ENCODE measurements at regions not wholly inside any gene's neighbourhood (a gene's known extent, or its start where the extent isn't known, plus 50 kb on each side); places are given as distances from the start of the nearest gene placed in this dataset.

GRCh38 chrX:39802908-39803307, 294.9 kb downstream of the BCOR start:
- no peak for TF ChIP-seq CTCF (IDR thresholded peaks at IDR 0.05)
- no peak for ATAC-seq
- intact Hi-C loops (cut with micrococcal nuclease), result no loop called here

GRCh38 chrX:39805022-39805421, 292.7 kb downstream of the BCOR start:
- intact Hi-C loops (cut with micrococcal nuclease), result no loop called here
- ChIA-PET POLR2A (no interaction called here), CTCF (interaction anchor here (1.4 to 2.2 kb wide), 2 partner anchors 11 to 75 kb away, joined by 3 to 6 read pairs; no protein-coding TSS in a partner anchor)
- no peak for ATAC-seq
- Mint-ChIP-seq H3K9me3 (peaks cover 3% of the 10 kb centered on the region), H3K27ac (peak overlapping the region; percentile 57), H3K27me3 (no peaks in the 10 kb centered on the region), H3K4me3 (no peak overlapping the region), H3K36me3 (ENCODE audit: low read depth) (no peaks in the 10 kb centered on the region), H3K4me1 (ENCODE audit: low read depth) (peaks cover 11% of the 10 kb centered on the region)
- DNase-seq, result no peak
- TF ChIP-seq CTCF (IDR thresholded peaks at IDR 0.05), result no peak

More at GRCh38 chrX:39802908-39803307, 294.9 kb downstream of the BCOR start:
- no peaks in the 10 kb centered on the region for H3K27me3 Mint-ChIP-seq
- peaks cover 3% of the 10 kb centered on the region for H3K9me3 Mint-ChIP-seq
- H3K4me1 Mint-ChIP-seq (ENCODE audit: low read depth), result peaks cover 11% of the 10 kb centered on the region
- ChIA-PET POLR2A (no interaction called here), CTCF (interaction anchor here (1.2 kb wide), 1 partner anchor 11 kb away, joined by 3 read pairs; no protein-coding TSS in a partner anchor)
- H3K4me3 Mint-ChIP-seq, result no peak overlapping the region
- no peak overlapping the region for H3K27ac Mint-ChIP-seq
- no peaks in the 10 kb centered on the region for H3K36me3 Mint-ChIP-seq (ENCODE audit: low read depth)
- DNase-seq, result no peak

- intact Hi-C loops (cut with micrococcal nuclease), result no loop called here
- Mint-ChIP-seq H3K4me3 (no peak overlapping the region), H3K27me3 (no peaks in the 10 kb centered on the region), H3K36me3 (ENCODE audit: low read depth) (no peaks in the 10 kb centered on the region), H3K4me1 (ENCODE audit: low read depth) (peaks cover 11% of the 10 kb centered on the region), H3K27ac (peak overlapping the region; percentile 71), H3K9me3 (peaks cover 3% of the 10 kb centered on the region)
- ChIA-PET POLR2A (interaction anchor here (0.8 kb wide), 1 partner anchor 40 kb away, joined by 3 read pairs; no protein-coding TSS in a partner anchor), CTCF (interaction anchor here (1.4 to 2.2 kb wide), 2 partner anchors 10 to 75 kb away, joined by 3 to 6 read pairs; no protein-coding TSS in a partner anchor)
- DNase-seq (no peak), ATAC-seq (peak; percentile 45)
- TF ChIP-seq CTCF (IDR thresholded peaks at IDR 0.05), result no peak
Measured at GRCh38 chrX:39805825-39806224, 291.9 kb downstream of the BCOR start.

GRCh38 chrX:39808471-39808917, 289.3 kb downstream of the BCOR start:
- ATAC-seq (no peak), DNase-seq (no peak)
- H3K9me3 Mint-ChIP-seq, result peaks cover 3% of the 10 kb centered on the region
- no peak overlapping the region for H3K4me3 Mint-ChIP-seq
- POLR2A ChIA-PET, result no interaction called here
- H3K4me1 Mint-ChIP-seq (ENCODE audit: low read depth), result peaks cover 11% of the 10 kb centered on the region
- intact Hi-C loops (cut with micrococcal nuclease), result no loop called here
- H3K27ac Mint-ChIP-seq, result no peak overlapping the region
- TF ChIP-seq CTCF (IDR thresholded peaks at IDR 0.05), result no peak
- CTCF ChIA-PET, result no interaction called here
- no peaks in the 10 kb centered on the region for H3K27me3 Mint-ChIP-seq
- no peaks in the 10 kb centered on the region for H3K36me3 Mint-ChIP-seq (ENCODE audit: low read depth)

GRCh38 chrX:39809331-39809730, 288.4 kb downstream of the BCOR start:
- CTCF ChIA-PET, result interaction anchor here (0.6 to 1.1 kb wide), 2 partner anchors 78 to 305 kb away, joined by 3 read pairs; no protein-coding TSS in a partner anchor
- peaks cover 13% of the 10 kb centered on the region for H3K4me1 Mint-ChIP-seq (ENCODE audit: low read depth)
- no peak for TF ChIP-seq CTCF (IDR thresholded peaks at IDR 0.05)
- POLR2A ChIA-PET, result no interaction called here
- H3K36me3 Mint-ChIP-seq (ENCODE audit: low read depth), result no peaks in the 10 kb centered on the region
- intact Hi-C loops (cut with micrococcal nuclease), result no loop called here
- H3K27ac Mint-ChIP-seq, result no peak overlapping the region
- ATAC-seq, result no peak
- DNase-seq, result no peak
- no peak overlapping the region for H3K4me3 Mint-ChIP-seq
- peaks cover 3% of the 10 kb centered on the region for H3K9me3 Mint-ChIP-seq
- H3K27me3 Mint-ChIP-seq, result no peaks in the 10 kb centered on the region
